CD4-positive, alpha-beta T cell treated with Interleukin-21 for 1 hour (primary cell): ENCODE measurements at regions not wholly inside any gene's neighbourhood (a gene's known extent, or its start where the extent isn't known, plus 50 kb on each side); places are given as distances from the start of the nearest gene placed in this dataset.

ENCODE experiments used
- DNase-seq: peaks from one replicate; pipeline ENCODE4 v3.0.0-alpha.2; 2020

DNA sequence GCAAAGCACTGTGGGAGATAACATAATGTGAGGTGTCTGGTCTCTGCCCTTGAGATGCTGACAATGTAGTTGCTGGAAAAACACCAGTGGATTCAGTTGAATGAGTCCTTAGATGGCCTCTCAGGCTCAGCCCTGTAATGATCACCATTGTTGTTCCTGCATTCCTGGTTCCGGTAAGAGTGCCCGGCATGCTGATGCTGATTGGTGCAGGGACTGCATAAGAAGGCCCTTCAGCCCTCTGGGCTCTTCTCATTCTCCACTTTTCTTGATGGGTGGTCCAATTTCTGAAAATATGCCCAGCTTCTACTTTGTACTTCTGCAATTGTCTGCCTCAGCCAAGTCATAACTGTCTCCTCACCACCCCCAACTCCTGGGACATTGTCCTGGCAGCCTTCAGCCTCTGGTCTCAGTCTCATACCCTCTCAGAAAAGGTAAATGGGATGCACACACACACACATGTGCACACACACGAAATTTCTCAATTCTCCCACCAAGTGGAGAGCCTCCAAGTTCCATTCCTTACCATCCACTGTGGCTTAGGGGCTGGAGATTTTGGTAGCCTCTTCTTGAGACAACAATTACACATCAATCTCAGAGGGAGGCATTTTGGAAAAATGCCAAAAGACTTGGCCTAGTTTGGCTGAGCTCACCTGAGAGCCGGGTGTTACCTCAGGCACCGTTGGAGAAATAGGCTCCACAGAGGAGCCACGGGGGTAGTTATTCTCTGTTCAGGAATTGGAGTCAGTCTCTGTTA is 314.9 kb downstream of the RPS24 start:
- no peak for DNase-seq

DNA sequence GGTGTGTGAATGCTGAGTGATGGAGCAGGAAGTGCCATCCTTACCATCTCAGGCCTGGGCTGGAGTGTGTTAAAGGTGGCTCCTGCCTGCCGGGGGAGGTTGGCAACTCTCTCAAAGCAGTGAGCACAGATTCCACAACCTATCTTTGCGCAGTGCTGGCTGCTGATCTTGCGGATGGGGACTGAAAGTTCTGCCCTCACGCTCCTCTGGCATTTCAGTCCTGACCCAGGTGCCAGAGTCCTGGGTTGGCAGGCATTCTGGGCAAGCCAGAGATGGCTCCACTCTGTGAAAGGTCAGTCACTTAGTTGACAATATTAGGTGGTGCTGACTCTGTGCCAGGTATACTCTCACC is 315.5 kb downstream of the RPS24 start:
- no peak for DNase-seq

DNA sequence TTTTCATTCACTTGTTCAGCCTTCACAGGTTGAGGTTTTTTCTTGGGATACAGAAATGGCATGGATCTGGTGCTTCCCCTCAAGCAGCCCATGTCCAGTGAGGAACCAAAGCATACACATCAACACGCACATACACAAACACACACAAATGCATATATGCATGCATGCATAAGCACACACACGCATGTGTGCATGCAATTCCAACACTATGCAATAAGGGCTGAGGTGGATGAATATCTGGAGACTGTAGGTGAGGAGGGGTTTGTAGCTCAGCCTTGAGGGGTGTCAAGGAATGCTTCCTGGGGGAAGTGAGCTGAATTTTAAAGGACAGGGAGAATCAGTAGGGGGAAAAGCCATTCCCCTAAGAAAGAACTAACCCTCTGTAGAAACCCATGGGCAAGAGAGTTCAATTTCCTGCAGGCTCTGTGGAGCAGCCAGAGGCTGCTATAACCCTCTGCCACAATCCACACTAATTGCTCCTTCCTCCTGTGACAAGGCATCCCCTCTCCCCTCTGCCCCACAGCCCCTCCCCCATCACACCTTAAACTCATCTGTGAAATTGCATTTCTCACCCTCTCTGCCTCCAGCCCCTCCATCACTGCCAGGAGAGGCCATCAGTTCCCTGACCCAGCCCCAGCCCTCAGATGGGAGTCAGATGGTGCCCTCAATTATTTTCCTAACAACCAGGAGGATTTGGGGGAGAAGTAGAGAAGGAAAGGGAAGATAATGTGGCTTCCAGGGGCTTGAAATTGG is 316.4 kb downstream of the RPS24 start:
- DNase-seq: no peak

DNA sequence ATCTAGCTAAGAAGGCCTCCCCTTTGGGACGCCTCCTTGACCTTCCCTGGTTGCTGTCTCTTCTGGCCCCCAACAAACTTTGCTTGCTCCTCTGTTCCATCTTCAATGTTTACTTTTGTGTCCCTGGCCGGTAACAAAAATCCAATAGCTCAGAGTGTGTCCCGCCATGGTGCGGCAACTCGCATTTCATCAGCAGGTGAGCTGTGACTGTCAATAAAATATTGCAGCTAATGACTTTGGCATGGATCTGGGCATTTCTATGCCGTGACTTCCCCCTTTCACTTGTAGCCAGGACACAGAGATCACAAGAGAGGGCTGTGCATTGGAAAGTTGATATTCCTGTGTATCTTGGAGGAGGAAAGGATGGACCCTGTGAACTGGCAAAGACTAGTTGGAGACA is 317.6 kb downstream of the RPS24 start:
- DNase-seq: no peak

DNA sequence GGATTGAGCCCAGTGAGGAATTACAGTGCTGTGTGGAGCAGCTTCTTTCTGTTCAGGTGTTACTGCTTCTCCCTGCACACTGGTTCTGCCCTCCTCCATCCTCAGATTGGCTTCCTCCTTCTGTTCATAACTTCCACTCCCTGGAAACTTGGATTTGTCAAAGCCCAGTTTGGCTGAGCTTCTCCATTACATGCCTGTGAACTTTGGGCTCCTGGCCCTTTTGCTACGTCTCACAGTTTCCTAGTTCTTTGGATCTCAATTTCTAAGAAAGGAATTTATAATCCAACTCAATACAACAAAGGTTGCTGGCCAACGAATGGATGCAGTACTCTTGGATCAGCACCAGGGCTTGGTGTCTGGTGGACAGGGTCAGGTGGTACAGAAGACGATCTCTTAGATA is 318.1 kb downstream of the RPS24 start:
- no peak for DNase-seq

DNA sequence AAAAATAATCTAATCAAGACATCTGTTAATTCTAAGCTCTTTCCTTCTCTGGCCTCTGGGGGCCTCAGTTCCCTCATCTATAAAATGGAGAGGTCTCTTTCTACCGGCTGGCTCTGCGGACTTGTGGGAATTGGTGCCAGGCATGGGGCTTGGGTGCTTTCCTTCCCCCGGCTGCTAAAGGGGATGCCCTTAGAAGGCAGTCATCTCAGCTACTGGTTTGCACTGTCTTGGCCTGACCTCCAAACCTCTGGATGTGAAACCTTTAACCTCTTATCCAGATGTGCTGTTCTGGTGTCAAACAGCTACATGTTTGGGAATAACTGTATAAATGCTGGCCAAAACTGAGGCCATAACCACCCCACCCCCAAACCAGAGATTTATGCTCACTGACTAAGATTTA is 320.0 kb downstream of the RPS24 start:
- DNase-seq: no peak

DNA sequence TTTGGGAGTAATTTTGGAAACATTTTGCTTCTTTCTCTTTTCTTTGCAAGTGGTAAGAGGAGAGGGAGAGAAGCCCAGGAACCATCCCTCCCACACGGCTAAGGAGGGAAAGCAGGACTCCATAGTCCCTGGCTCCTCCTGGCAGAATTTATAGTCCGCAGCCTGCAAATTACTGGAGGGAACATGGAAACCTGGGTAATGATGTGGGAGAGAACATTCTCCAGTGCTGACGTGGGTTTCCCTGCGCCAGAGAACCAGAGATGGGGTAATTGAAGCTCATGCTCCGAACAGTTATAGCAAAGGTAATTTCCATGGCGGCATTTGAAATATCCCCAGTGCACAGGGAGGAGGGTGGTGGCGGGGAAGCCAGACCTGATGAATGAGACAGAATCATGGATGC is 320.4 kb downstream of the RPS24 start:
- no peak for DNase-seq

DNA sequence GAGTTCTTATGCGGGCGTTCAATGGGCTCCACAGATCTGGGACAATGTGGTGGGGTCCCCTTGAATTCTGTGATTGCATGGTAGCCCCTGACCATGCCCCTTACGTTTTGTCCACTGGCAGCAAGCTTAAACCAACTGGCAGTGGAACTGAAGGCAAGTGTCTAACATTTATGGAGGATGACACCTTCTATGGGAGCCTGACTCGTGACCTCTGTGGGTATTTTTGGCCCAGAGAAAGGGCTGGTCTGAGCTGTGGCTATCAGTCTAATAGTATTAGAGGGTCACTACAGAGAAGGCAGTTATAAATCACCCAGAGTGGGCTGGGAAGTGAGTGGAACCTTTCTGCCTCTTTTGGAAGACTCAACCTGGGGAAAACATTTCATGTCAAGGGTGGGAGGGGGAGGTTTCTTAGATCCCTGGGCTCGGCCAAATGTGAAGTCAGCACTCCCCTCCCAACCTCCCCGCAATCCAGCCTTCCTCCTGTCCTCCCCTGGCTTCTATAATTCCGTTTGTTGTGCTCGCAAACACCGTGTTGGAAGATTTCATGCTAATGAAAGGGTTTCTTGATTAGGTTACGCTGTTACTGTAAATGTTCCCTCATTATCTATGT is 322.7 kb downstream of the RPS24 start:
- DNase-seq: no peak

DNA sequence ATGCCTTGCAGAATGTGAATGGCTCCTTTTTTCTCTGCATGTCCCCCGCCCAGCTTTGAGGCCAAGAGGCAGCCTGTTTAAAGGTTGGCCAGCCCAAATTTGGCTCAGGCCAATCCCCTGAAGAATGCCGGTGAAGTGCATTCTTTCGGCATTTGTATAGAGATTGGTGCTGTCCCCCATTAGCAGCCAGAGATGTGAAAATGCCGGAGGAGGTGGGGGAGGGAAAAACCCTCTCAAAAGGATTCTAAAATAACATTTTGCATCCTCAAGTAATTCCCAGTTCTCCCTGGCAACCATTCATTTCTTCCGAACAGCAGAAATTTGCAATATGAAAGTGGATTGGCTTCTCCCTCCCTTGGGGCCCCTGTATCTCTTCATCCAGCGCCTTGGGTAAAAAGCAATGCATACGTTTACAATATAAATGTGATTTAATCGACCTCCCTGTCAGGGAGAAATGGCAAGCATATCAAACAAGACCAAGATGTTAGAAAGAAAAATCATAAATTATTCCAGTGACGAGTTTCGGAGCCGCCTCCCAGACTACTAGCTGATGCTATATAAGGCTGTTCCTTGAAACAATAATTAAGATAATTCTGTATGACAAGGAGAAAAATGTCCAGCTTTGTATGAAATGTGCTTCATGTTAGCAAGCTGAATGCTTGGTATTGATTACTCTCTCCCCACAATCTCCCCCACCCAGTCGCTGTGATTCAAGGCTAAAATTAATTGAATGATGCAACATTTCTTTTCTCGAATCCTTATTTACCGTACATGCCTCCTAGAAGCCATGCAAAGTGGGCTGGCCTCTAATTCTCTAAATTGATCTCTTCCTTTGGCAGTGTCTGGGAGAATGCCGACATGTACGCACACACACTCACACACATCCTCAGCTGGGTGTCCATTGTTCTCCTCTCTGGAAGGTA is 323.7 kb downstream of the RPS24 start:
- DNase-seq: no peak

DNA sequence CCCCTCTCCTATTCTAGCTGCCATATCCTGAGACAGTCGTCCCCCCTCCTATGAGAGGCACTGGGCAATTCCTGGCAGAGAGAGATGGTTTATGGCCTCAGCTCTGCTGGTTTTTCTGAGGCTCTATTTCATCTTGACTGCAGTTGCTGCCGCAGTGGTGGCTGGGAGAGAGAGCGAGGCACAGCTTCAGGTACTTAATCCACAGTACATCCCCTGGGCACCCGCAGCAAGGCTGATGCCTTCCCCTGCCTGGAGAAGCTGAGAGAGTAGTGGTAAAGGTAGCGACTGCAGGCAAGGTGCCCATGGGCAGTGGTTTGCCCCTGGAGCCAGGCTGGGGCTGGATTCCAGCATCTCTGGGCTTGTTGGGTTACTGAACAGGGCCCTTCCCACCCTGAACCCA is 324.7 kb downstream of the RPS24 start:
- DNase-seq: no peak

DNA sequence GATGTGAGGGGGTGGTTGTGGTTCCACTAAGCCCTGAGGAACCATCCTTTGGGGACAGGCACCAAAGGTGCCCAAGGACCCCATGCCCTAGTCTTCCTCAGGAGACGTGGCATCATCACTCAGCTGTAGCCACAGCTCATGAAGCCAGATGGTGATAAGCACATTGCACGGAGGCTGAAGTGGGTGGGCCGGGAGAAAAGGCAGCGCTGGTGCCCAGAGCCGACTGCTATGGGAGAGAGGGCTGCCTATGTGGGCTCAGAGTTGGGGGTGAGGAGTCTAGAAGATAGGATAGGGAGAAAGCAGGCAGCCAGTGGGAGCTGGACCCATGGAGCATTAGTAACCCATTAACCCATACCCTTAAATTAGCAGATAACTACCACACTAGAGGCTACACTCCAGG is 325.3 kb downstream of the RPS24 start:
- no peak for DNase-seq

DNA sequence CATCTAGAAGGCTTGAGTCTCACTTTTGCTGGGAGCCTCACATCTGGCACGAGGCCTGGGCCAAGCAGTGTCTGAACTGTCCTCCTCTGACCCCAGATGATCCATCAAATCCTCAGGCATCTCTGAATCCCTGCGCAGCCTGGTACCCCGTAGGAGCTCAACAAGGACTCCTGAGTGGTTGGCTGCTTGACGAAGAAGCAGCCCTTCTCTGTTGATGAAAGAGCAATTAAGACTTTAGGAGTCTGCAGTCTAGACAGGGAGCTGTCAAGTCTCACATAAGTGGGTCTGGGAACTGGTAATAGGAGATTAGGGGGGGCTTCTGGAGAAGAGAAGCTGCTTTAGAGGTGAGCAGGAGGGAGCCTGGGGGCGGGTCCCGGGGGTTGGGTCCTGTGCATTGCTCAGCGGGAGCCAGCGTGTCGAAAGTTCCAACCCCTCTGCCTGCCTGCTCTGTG is 326.0 kb downstream of the RPS24 start:
- no peak for DNase-seq

DNA sequence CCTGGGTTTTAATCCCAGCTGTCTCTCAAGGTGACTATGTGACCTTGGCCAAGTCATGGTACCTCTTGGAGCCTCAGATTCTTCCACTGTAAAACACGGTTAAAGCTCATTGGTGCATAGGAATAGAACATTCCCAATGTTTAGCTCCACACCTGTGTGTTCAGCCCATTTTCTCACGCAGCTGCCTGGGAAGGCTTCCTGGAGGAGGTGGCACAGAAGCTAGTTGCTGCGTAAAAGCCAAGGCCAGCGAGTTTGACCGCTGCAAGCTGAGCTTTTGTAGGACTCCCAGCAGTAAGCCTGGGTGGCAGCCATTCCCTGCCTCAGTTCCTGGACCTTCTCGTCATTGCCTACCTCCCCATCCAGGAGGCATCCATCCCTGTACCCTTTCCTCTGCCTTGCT is 326.6 kb downstream of the RPS24 start:
- DNase-seq: no peak

DNA sequence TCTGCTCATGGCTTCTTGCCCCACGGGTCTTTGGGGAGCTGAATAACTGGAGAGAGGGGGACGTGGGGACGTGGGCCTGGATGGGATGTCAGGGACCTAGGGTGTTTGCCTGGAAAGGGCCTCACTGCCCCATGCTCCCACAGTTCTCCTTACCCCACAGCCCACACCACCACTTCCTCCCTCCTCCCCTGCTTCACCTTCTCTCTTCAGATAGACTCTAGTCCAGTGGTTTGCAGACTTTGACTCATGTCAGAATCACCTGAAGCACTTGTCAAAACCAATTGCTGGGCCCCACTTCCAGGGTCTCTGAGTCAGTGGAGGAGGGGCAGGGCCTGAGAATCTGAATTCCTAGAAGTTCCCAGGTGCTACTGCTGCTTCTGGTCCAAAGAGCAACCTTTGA is 327.4 kb downstream of the RPS24 start:
- DNase-seq: no peak

DNA sequence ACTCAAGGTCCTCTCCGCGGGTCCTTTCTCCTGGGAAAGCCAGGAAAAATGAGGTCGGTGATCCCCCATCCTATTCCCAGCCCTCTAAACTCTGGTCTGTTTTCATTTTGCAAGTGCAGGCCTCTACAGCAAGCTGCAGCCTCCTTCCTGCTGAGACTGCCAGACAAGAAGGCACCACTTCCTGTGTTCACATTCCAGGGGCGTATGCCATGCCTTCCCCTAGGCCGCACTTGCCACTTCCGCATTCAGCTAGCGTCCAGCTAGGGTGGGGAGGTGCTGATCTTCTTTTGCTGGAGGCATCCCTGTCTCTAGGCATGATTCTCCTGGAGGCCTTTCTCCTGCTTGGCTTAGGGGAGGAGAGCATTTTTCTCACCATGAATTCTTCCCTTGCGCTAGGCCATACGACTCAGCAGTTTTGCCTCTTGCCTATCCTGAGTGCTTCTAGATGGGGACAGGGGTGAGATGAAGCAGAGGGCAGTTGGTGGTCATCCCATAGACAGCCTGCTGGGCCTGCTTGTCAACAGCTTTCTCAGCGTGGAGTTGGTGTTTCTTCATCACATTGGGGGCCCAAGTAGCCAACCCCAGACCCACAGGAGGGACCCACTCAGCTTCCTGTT is 328.9 kb downstream of the RPS24 start:
- no peak for DNase-seq

DNA sequence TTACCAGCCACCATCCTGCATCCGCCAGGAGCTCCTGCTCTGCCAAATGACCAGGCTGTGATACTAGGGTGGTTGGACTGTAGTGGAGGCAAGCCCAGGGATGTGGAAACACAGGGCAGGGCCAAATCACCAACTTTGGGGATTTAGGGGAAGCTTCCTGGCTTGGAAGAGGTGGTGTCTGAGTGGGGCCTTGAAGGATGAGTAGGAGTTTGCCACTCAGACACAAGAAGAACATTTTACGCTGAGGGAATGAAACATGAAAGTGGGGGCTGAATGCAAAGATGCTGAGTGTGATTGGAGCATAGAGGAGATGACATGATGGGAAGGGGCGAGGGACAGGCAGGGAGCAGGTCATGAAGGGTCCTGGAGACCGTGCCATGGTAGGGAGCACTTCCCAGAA is 329.5 kb downstream of the RPS24 start:
- DNase-seq: no peak

DNA sequence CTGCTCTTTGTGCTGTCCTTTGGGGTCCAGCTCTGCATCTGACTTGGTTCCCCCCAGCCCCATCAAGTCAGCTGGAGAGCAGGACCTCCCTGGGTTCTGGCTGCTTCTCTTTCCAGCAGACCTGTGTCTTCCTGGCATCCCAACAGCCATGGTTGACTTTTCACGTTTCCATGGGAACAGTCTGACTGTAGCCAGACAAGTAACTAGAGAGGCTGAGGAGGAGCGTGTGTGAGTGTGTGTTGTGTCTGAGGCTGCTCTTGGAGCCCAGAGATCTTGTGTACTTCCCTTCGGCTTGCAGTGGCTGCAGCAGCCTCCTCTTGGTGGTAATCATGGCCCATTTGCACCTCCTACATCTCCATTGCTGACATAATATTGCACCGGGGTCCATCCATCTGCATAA is 332.0 kb downstream of the RPS24 start:
- DNase-seq: no peak

DNA sequence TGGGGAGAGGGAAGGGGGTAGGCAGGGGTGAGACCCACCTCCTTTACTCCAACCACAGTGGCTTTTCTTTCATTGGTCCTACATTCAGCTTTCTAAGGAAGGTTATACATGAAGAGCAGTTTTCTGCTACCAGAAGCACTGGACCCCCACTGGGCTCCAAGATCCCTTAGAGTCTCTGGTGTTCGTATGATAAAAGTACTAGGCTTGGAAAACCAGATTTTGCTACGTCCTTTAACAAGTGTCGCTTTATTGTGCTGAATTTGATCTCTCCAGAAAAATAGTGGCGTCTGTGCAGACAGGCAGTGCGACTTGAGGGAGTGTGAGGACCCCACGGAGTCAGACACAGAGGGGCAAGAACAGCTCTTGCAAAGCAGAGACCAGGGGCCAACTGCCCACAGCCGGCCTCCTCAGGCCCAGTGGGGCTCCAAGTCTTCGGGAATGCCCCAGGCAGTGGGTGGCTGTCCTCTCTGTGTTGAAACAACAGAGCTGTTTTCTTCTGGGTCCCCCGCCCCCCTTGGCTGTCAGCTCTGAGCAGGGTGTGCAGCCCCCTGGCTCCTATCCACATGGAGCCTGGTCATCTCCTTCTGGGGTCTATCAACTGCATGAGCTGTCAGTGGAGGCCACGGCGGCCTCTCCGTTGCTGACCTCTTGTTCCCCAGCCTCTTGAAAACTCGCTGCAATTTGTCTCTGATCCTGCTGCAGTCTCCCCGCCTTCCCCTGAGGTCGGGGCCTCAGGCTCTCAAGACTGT is 333.2 kb downstream of the RPS24 start:
- no peak for DNase-seq

DNA sequence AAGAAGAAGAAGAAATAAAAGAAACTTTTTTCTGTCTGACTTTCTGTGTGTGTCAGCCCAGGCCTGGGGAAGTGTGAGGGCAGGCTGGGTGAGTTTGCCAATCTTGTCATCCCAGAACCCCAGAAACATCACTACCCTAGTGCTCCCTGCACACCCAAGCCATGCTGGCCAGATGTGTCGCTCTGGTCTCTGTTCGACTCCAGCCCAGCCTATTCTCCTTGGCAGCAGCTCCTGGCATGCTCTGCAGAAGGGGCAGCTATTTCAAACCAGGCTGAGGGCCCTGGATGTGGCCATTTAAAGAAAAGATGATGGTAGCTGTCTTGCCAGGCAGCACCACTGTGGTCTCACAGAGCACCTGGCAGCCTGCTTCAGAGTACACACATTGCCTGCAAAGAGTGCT is 334.1 kb downstream of the RPS24 start:
- DNase-seq: no peak

DNA sequence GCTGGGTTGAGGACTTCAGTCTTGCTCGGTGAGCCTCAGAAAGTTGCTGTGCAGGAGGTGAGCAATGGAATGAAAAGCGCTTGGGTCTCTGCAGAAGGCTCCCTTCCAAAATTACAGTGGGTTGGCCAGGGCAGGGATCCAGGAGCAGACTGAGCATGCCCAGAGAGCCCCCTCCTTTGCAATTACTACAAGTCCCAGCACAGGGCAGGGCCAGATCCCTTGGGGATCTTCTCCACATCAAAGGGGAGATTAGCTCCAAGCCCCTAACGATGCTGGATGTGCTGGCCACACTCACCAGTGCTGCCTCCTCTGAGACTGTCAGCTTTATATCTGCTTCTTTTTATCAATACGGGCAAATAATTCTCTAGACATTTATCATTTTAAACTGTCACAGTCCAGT is 337.5 kb downstream of the RPS24 start:
- DNase-seq: no peak

DNA sequence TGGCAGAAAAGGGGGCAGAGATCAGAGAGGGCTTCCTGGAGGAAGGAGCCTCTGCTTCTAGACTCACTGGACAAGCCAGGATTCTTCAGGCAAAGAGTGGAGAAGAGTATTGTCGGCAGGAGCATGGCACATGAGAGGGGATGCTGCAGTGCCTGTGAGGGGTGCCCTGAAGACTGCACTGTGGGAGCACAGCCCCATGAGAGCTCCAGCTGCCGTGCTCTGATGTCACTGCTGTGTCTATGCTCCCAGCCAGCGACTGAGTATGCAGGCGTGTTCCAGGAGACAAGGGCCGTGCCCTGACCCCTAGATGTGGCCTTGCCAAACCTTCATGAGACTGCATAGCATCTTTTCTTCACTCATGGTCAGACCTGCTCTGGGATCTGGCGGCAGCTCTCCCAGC is 339.1 kb downstream of the RPS24 start:
- DNase-seq: no peak
